ENCODE measurements at regions not wholly inside any gene's neighbourhood (a gene's known extent, or its start where the extent isn't known, plus 50 kb on each side); places are given as distances from the start of the nearest gene placed in this dataset.

- TF ChIP-seq CTCF (conservative IDR thresholded peaks at IDR 0.05; ENCODE audit: low read length): no peak
- no peak for TF ChIP-seq EZH2phosphoT487 (IDR thresholded peaks at IDR 0.05; ENCODE audit: borderline replicate concordance)
These were observed 106.3 kb upstream of the JUN start for GRCh38 chr1:58890113-58890512.

Measured in Loucy (cell line).